K562 (cell line): ENCODE measurements at regions not wholly inside any gene's neighbourhood (a gene's known extent, or its start where the extent isn't known, plus 50 kb on each side); places are given as distances from the start of the nearest gene placed in this dataset.

Experiments used
- FOXK2 ChIP-seq, 2 experiments: fragments of 450-650 bp; IDR thresholded peaks in 1 of 2; conservative IDR thresholded peaks in 1 of 2; 2 replicates each; pipeline ENCODE4 v1.6.1; 2016; ENCODE audit warnings: low read depth in 2 of 2, mild to moderate bottlenecking in 1 of 2
- JUN ChIP-seq, 2 experiments: sonication (generic) in 1 of 2; formaldehyde crosslinking in 1 of 2; IDR thresholded peaks; 2 replicates each; pipeline versions ENCODE4 v1.6.1 to v1.8.0; 2012 to 2022; ENCODE audit warnings: borderline replicate concordance in 2 of 2, mild to moderate bottlenecking in 2 of 2, improper control_type of control experiment in 1 of 2, low read depth in 1 of 2, low read length in 1 of 2, missing genetic modification reagents in 1 of 2
- NR1H2 ChIP-seq: sonication (generic); formaldehyde crosslinking; IDR thresholded peaks from 2 replicates; pipeline ENCODE4 v1.4.0; 2020; ENCODE audit warnings: mild to moderate bottlenecking, missing genetic modification reagents
- SREBF2 ChIP-seq: sonication (generic); formaldehyde crosslinking; IDR thresholded peaks from 2 replicates; pipeline ENCODE4 v1.4.0; 2020; ENCODE audit warnings: mild to moderate bottlenecking, missing genetic modification reagents
- TARDBP ChIP-seq: fragments of 450-650 bp; IDR thresholded peaks from 2 replicates; pipeline ENCODE4 v1.6.1; 2016
- ZNF23 ChIP-seq: fragments of 250-450 bp; sonication (Bioruptor Pico); IDR thresholded peaks from 2 replicates; pipeline ENCODE4 v1.4.0; 2020; ENCODE audit warnings: mild to moderate bottlenecking
- ZNF561 ChIP-seq: fragments of 450-650 bp; formaldehyde crosslinking; conservative IDR thresholded peaks from 2 replicates; pipeline ENCODE4 v1.4.0; 2020; ENCODE audit warnings: mild to moderate bottlenecking, moderate library complexity
- ZNF75A ChIP-seq: fragments of 450-650 bp; formaldehyde crosslinking; IDR thresholded peaks from 2 replicates; pipeline ENCODE4 v1.4.0; 2020; ENCODE audit warnings: mild to moderate bottlenecking
- TF ChIP-seq, protein P1 (sequence below): sonication (generic); formaldehyde crosslinking; IDR thresholded peaks from 2 replicates; pipeline ENCODE4 v1.4.0; 2020; ENCODE audit warnings: mild to moderate bottlenecking, missing genetic modification reagents
- TF ChIP-seq, protein P2 (sequence below), 2 experiments: fragments of 450-650 bp; formaldehyde crosslinking in 1 of 2; IDR thresholded peaks; 2 replicates each; pipeline versions ENCODE4 v1.4.0 to v1.6.1; 2014 to 2020; ENCODE audit warnings: mild to moderate bottlenecking in 2 of 2, borderline replicate concordance in 1 of 2, low read depth in 1 of 2
- TF ChIP-seq, protein P3 (sequence below), 3 experiments: IDR thresholded peaks in 2 of 3; conservative IDR thresholded peaks in 1 of 3; 2 replicates each; pipeline ENCODE4 v1.5.1; 2011 to 2012; ENCODE audit warnings: low read length in 3 of 3, mild to moderate bottlenecking in 3 of 3, control low read depth in 2 of 3, improper control_type of control experiment in 1 of 3, inconsistent platforms in 1 of 3, low read depth in 1 of 3, mixed read lengths in 1 of 3, moderate library complexity in 1 of 3; ENCODE audit not compliant: insufficient read depth in 2 of 3

DNA sequence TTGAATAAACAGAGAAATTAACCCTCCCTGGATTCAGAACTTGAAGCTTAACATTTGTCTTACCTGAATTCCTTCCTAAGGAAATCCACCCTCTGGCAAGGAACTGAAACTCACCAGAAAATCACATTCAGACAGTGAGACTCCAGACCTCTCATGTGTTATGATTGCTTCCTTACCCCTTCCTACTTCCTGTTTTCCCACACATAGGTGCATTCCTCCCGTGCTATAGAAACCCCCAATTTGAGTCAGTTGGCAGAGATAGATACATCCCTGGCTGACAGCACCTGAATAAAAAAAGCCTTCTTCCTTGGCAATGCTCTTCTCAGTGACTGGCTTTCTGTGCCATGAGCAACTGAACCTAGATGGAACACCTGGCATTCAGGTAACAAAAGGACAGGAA, 157.0 kb upstream of the SMIM31 start:
- TF ChIP-seq, protein P1, sequence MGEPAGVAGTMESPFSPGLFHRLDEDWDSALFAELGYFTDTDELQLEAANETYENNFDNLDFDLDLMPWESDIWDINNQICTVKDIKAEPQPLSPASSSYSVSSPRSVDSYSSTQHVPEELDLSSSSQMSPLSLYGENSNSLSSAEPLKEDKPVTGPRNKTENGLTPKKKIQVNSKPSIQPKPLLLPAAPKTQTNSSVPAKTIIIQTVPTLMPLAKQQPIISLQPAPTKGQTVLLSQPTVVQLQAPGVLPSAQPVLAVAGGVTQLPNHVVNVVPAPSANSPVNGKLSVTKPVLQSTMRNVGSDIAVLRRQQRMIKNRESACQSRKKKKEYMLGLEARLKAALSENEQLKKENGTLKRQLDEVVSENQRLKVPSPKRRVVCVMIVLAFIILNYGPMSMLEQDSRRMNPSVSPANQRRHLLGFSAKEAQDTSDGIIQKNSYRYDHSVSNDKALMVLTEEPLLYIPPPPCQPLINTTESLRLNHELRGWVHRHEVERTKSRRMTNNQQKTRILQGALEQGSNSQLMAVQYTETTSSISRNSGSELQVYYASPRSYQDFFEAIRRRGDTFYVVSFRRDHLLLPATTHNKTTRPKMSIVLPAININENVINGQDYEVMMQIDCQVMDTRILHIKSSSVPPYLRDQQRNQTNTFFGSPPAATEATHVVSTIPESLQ (CRISPR knock-in tag), result no peak
- TF ChIP-seq TARDBP (no peak), JUN (IDR thresholded peaks at IDR 0.05; ENCODE audit: borderline replicate concordance, low read depth, low read length) (no peak), JUN (CRISPR knock-in tag; IDR thresholded peaks at IDR 0.05; ENCODE audit: borderline replicate concordance) (no peak), ZNF23 (CRISPR knock-in tag) (no peak), ZNF561 (CRISPR knock-in tag) (no peak), NR1H2 (CRISPR knock-in tag) (no peak), ZNF75A (CRISPR knock-in tag) (no peak), SREBF2 (CRISPR knock-in tag) (no peak), FOXK2 (conservative IDR thresholded peaks at IDR 0.05 in 1 of 2, IDR thresholded peaks at IDR 0.05 in 1 of 2; ENCODE audit: low read depth in 2 of 2) (no peak)
- TF ChIP-seq, protein P2, sequence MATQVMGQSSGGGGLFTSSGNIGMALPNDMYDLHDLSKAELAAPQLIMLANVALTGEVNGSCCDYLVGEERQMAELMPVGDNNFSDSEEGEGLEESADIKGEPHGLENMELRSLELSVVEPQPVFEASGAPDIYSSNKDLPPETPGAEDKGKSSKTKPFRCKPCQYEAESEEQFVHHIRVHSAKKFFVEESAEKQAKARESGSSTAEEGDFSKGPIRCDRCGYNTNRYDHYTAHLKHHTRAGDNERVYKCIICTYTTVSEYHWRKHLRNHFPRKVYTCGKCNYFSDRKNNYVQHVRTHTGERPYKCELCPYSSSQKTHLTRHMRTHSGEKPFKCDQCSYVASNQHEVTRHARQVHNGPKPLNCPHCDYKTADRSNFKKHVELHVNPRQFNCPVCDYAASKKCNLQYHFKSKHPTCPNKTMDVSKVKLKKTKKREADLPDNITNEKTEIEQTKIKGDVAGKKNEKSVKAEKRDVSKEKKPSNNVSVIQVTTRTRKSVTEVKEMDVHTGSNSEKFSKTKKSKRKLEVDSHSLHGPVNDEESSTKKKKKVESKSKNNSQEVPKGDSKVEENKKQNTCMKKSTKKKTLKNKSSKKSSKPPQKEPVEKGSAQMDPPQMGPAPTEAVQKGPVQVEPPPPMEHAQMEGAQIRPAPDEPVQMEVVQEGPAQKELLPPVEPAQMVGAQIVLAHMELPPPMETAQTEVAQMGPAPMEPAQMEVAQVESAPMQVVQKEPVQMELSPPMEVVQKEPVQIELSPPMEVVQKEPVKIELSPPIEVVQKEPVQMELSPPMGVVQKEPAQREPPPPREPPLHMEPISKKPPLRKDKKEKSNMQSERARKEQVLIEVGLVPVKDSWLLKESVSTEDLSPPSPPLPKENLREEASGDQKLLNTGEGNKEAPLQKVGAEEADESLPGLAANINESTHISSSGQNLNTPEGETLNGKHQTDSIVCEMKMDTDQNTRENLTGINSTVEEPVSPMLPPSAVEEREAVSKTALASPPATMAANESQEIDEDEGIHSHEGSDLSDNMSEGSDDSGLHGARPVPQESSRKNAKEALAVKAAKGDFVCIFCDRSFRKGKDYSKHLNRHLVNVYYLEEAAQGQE (IDR thresholded peaks at IDR 0.05; ENCODE audit: borderline replicate concordance), result no peak
- TF ChIP-seq, protein P2 (CRISPR knock-in tag; IDR thresholded peaks at IDR 0.05; ENCODE audit: low read depth), result no peak
- TF ChIP-seq, protein P3, sequence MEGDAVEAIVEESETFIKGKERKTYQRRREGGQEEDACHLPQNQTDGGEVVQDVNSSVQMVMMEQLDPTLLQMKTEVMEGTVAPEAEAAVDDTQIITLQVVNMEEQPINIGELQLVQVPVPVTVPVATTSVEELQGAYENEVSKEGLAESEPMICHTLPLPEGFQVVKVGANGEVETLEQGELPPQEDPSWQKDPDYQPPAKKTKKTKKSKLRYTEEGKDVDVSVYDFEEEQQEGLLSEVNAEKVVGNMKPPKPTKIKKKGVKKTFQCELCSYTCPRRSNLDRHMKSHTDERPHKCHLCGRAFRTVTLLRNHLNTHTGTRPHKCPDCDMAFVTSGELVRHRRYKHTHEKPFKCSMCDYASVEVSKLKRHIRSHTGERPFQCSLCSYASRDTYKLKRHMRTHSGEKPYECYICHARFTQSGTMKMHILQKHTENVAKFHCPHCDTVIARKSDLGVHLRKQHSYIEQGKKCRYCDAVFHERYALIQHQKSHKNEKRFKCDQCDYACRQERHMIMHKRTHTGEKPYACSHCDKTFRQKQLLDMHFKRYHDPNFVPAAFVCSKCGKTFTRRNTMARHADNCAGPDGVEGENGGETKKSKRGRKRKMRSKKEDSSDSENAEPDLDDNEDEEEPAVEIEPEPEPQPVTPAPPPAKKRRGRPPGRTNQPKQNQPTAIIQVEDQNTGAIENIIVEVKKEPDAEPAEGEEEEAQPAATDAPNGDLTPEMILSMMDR (IDR thresholded peaks at IDR 0.05 in 2 of 3, conservative IDR thresholded peaks at IDR 0.05 in 1 of 3; ENCODE audit: insufficient read depth in 2 of 3, low read depth in 1 of 3, low read length in 3 of 3), result no peak
